SK-N-SH treated with all-trans-retinoic acid at 6 μM for 48 hours (cell line): ENCODE measurements at regions not wholly inside any gene's neighbourhood (a gene's known extent, or its start where the extent isn't known, plus 50 kb on each side); places are given as distances from the start of the nearest gene placed in this dataset.

ENCODE experiments used
- ARNTL ChIP-seq: fragments of 450-650 bp; formaldehyde crosslinking; IDR thresholded peaks from 2 replicates; pipeline ENCODE4 v1.5.0; 2020; ENCODE audit warnings: low read depth, mild to moderate bottlenecking, moderate library complexity, borderline replicate concordance
- BACH2 ChIP-seq: fragments of 250-450 bp; sonication (Bioruptor Pico); IDR thresholded peaks from 2 replicates; pipeline ENCODE4 v1.9.0; 2021; ENCODE audit warnings: mild to moderate bottlenecking, borderline replicate concordance
- CREB5 ChIP-seq: fragments of 250-450 bp; sonication (Bioruptor Pico); IDR thresholded peaks from 2 replicates; pipeline ENCODE4 v1.5.1; 2020; ENCODE audit warnings: low read depth, mild to moderate bottlenecking, moderate library complexity
- GLIS3 ChIP-seq: fragments of 250-450 bp; sonication (Bioruptor Pico); IDR thresholded peaks from 2 replicates; pipeline ENCODE4 v1.5.0; 2020; ENCODE audit warnings: mild to moderate bottlenecking, moderate library complexity
- ISL1 ChIP-seq: fragments of 250-450 bp; sonication (Bioruptor Pico); IDR thresholded peaks from 2 replicates; pipeline ENCODE4 v2.1.2; 2022; ENCODE audit warnings: mild to moderate bottlenecking, moderate library complexity
- PATZ1 ChIP-seq: fragments of 250-450 bp; sonication (Bioruptor Pico); IDR thresholded peaks from 2 replicates; pipeline ENCODE4 v1.8.0; 2020; ENCODE audit warnings: mild to moderate bottlenecking, moderate library complexity, borderline replicate concordance
- PPARA ChIP-seq: fragments of 250-450 bp; sonication (Bioruptor Pico); IDR thresholded peaks from 2 replicates; pipeline ENCODE4 v1.5.0; 2020; ENCODE audit warnings: mild to moderate bottlenecking, borderline replicate concordance
- RARB ChIP-seq: fragments of 250-450 bp; sonication (Bioruptor Pico); IDR thresholded peaks from 2 replicates; pipeline ENCODE4 v1.8.0; 2021; ENCODE audit warnings: mild to moderate bottlenecking, moderate library complexity
- SNAI2 ChIP-seq: fragments of 250-450 bp; sonication (Bioruptor Pico); IDR thresholded peaks from 2 replicates; pipeline ENCODE4 v1.5.0; 2020; ENCODE audit warnings: mild to moderate bottlenecking, moderate library complexity
- TOX ChIP-seq: fragments of 250-450 bp; sonication (Bioruptor Pico); IDR thresholded peaks from 2 replicates; pipeline ENCODE4 v1.8.0; 2021; ENCODE audit warnings: mild to moderate bottlenecking, moderate library complexity, borderline replicate concordance
- TSHZ2 ChIP-seq: fragments of 250-450 bp; sonication (Bioruptor Pico); IDR thresholded peaks from 2 replicates; pipeline ENCODE4 v1.5.0; 2020; ENCODE audit warnings: mild to moderate bottlenecking, moderate library complexity
- ZFP3 ChIP-seq: fragments of 250-450 bp; sonication (Bioruptor Pico); IDR thresholded peaks from 2 replicates; pipeline ENCODE4 v1.5.0; 2020; ENCODE audit warnings: mild to moderate bottlenecking, moderate library complexity
- ZNF565 ChIP-seq: fragments of 450-650 bp; formaldehyde crosslinking; conservative IDR thresholded peaks from 2 replicates; pipeline ENCODE4 v1.5.0; 2020; ENCODE audit warnings: low read depth, mild to moderate bottlenecking, moderate library complexity

- TF ChIP-seq CREB5 (no peak), PPARA (CRISPR knock-in tag) (no peak), BACH2 (CRISPR knock-in tag) (no peak), RARB (CRISPR knock-in tag) (no peak), PATZ1 (CRISPR knock-in tag) (no peak), ARNTL (CRISPR knock-in tag) (no peak), ZNF565 (CRISPR knock-in tag) (no peak), TOX (CRISPR knock-in tag) (no peak), SNAI2 (CRISPR knock-in tag) (no peak), ZFP3 (no peak), ISL1 (CRISPR knock-in tag) (no peak), GLIS3 (CRISPR knock-in tag) (no peak), TSHZ2 (CRISPR knock-in tag) (no peak)
Measured at GRCh38 chr13:52961256-52961910, 67.2 kb upstream of the OLFM4 start.
